ENCODE measurements at regions not wholly inside any gene's neighbourhood (a gene's known extent, or its start where the extent isn't known, plus 50 kb on each side); places are given as distances from the start of the nearest gene placed in this dataset.

- no peak for DNase-seq
- intact Hi-C loops (cut with DNase I): no loop called here
- no peaks in the 10 kb centered on the region for H3K4me1 ChIP-seq (replicated peaks in 1 of 2)
- H3K27me3 ChIP-seq: no peaks in the 10 kb centered on the region
- TF ChIP-seq POLR2A (IDR thresholded peaks at IDR 0.05): no peak
- no peak for TF ChIP-seq CTCF (IDR thresholded peaks at IDR 0.05)
- no peaks in the 10 kb centered on the region for H3K36me3 ChIP-seq (replicated peaks in 1 of 2)
- H3K27ac ChIP-seq: no peak overlapping the region
- no peak overlapping the region for H3K4me3 ChIP-seq
- no peaks in the 10 kb centered on the region for H3K9me3 ChIP-seq (replicated peaks in 1 of 3)
- 22 to 55% (median 44%) methylated on average over 2 of the region's 2 CpGs for WGBS, 4 donors
Observed at GRCh38 chr12:13924286-13924685, 57.1 kb downstream of the GRIN2B start.

GRCh38 chr12:13918897-13919296 lies 62.5 kb downstream of the GRIN2B start:
- intact Hi-C loops (cut with DNase I): no loop called here
- Histone ChIP-seq H3K9me3 (replicated peaks in 1 of 3) (no peaks in the 10 kb centered on the region), H3K36me3 (replicated peaks in 1 of 2) (no peaks in the 10 kb centered on the region), H3K27me3 (peaks cover 5% of the 10 kb centered on the region), H3K27ac (no peak overlapping the region), H3K4me1 (replicated peaks in 1 of 2) (no peaks in the 10 kb centered on the region), H3K4me3 (no peak overlapping the region)
- no peak for TF ChIP-seq CTCF (IDR thresholded peaks at IDR 0.05)
- no peak for TF ChIP-seq POLR2A (IDR thresholded peaks at IDR 0.05)
- WGBS, 4 donors: 18 to 30% (median 25%) methylated on average over 2 of the region's 2 CpGs
- no peak for DNase-seq

- no peaks in the 10 kb centered on the region for H3K9me3 ChIP-seq (replicated peaks in 1 of 3)
- no peaks in the 10 kb centered on the region for H3K36me3 ChIP-seq (replicated peaks in 1 of 2)
- no peak overlapping the region for H3K4me3 ChIP-seq
- DNase-seq: no peak
- 69 to 79% (median 72%) methylated on average over 5 of the region's 5 CpGs for WGBS, 4 donors
- TF ChIP-seq CTCF (IDR thresholded peaks at IDR 0.05) (no peak), POLR2A (IDR thresholded peaks at IDR 0.05) (no peak)
- H3K27me3 ChIP-seq: peaks cover 5% of the 10 kb centered on the region
- H3K27ac ChIP-seq: no peak overlapping the region
- H3K4me1 ChIP-seq (replicated peaks in 1 of 2): no peaks in the 10 kb centered on the region
- intact Hi-C loops (cut with DNase I): no loop called here
Observed at GRCh38 chr12:13915096-13915495, 66.3 kb downstream of the GRIN2B start.

GRCh38 chr12:13913371-13913770 lies 68.0 kb downstream of the GRIN2B start:
- Histone ChIP-seq H3K4me1 (replicated peaks in 1 of 2) (no peaks in the 10 kb centered on the region), H3K36me3 (replicated peaks in 1 of 2) (no peaks in the 10 kb centered on the region), H3K9me3 (replicated peaks in 1 of 3) (no peaks in the 10 kb centered on the region), H3K27ac (no peak overlapping the region), H3K4me3 (no peak overlapping the region), H3K27me3 (peaks cover 5% of the 10 kb centered on the region)
- DNase-seq: no peak
- no peak for TF ChIP-seq POLR2A (IDR thresholded peaks at IDR 0.05)
- no peak for TF ChIP-seq CTCF (IDR thresholded peaks at IDR 0.05)
- 39 to 69% (median 67%) methylated on average over 2 of the region's 2 CpGs for WGBS, 4 donors
- intact Hi-C loops (cut with DNase I): no loop called here
